ENCODE measurements at regions not wholly inside any gene's neighbourhood (a gene's known extent, or its start where the extent isn't known, plus 50 kb on each side); places are given as distances from the start of the nearest gene placed in this dataset.

DNA sequence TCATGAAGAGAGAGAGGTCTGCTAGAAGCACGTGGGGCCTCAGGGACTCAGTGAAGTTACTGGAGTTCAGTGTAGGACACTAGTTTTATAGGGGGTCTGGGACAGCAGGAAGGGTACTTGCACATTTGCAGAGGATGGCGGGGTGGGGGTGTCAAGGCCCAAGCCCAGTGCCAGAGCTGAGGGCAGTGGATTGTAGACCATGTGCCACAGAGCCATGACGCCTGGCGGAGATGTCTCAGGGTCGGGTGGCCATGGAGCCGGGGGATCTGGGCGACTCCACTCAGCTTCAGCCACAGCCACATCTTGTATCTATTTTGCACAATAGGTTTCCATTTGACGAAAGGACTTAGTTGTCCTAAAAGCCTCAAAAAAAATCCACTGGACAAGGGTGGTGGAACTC lies 50.4 kb upstream of the RGMA start:
- no peak for DNase-seq

- DNase-seq, result no peak
Measured at GRCh38 chr15:93138681-93139250, 49.8 kb upstream of the RGMA start.

All from stimulated activated CD4-positive, alpha-beta T cell treated with anti-CD3 and anti-CD28 coated beads, Interleukin-4, amount 100 ng/mL, for 24 hours (primary cell).